IMR-90 (cell line): ENCODE measurements at regions not wholly inside any gene's neighbourhood (a gene's known extent, or its start where the extent isn't known, plus 50 kb on each side); places are given as distances from the start of the nearest gene placed in this dataset.

Experiments
- ATAC-seq: fragments of 200-7000 bp; cut with Tn5 transposase; 2 replicates; pipeline ENCODE4 v1.9.1; 2020; ENCODE audit warnings: low read depth, mild to moderate bottlenecking, moderate library complexity
- BruUV-seq: library from RNA; stranded (reverse); fragments of 400-500 nt; replicated peaks from 2 replicates; lab custom pipeline; 2021; lab: Mats Ljungman, UMichigan
- CTCF ChIA-PET: fragments of 300-600 bp; formaldehyde crosslinking; extraction: SDS; loops from one replicate; lab custom pipeline; 2021; ENCODE audit warnings: antibody characterized with exemption; lab: Yijun Ruan, JAX
- POLR2A ChIA-PET: fragments of 300-600 bp; sonication (Branson Sonifier 250); formaldehyde crosslinking; loops from one replicate; lab custom pipeline; 2022; ENCODE audit warnings: antibody characterized with exemption; ENCODE audit not compliant: unreplicated experiment; lab: Charles Lee
- DNase-seq: peaks from one replicate; pipeline ENCODE4 v3.0.0; 2013
- H2AFZ ChIP-seq: replicated peaks from 2 replicates; pipeline ENCODE3; 2013; ENCODE audit warnings: low read length, mild to moderate bottlenecking; ENCODE audit not compliant: poor library complexity
- H2AK5ac ChIP-seq: 2 replicates; pipeline ENCODE4 v1.6.1; 2013; ENCODE audit warnings: low read depth, low read length, inconsistent platforms
- H2AK9ac ChIP-seq: replicated peaks from 2 replicates; pipeline ENCODE3; 2013; ENCODE audit warnings: mild to moderate bottlenecking, low read depth, low read length, moderate library complexity; ENCODE audit not compliant: poor library complexity
- H2BK120ac ChIP-seq: 2 replicates; pipeline ENCODE4 v1.6.1; 2013; ENCODE audit warnings: low read depth, low read length, inconsistent platforms
- H2BK15ac ChIP-seq: 3 replicates; pipeline ENCODE4 v1.6.1; 2013; ENCODE audit warnings: low read depth, low read length, inconsistent platforms
- H2BK20ac ChIP-seq: 2 replicates; pipeline ENCODE4 v1.6.1; 2013; ENCODE audit warnings: low read depth, mild to moderate bottlenecking, inconsistent platforms, low read length, moderate library complexity
- H2BK5ac ChIP-seq: 2 replicates; pipeline ENCODE4 v1.6.1; 2013; ENCODE audit warnings: mild to moderate bottlenecking, low read depth, low read length, inconsistent platforms; ENCODE audit not compliant: poor library complexity, severe bottlenecking
- H3K14ac ChIP-seq: replicated peaks from 2 replicates; pipeline ENCODE4 v1.6.1; 2013; ENCODE audit warnings: low read depth, low read length, inconsistent platforms
- H3K18ac ChIP-seq: 2 replicates; pipeline ENCODE4 v1.6.1; 2013; ENCODE audit warnings: low read depth, low read length, control low read depth
- H3K23ac ChIP-seq: 2 replicates; pipeline ENCODE4 v1.6.1; 2013; ENCODE audit warnings: low read depth, low read length, inconsistent platforms
- H3K27ac ChIP-seq: 2 replicates; pipeline ENCODE4 v1.5.1; 2013; ENCODE audit warnings: mild to moderate bottlenecking, control low read depth, low read length; ENCODE audit not compliant: insufficient read depth
- H3K27me3 ChIP-seq: 2 replicates; pipeline ENCODE4 v1.6.1; 2013; ENCODE audit warnings: low read length; ENCODE audit not compliant: control insufficient read depth, insufficient read depth
- H3K36me3 ChIP-seq: 2 replicates; pipeline ENCODE4 v1.6.1; 2013; ENCODE audit warnings: low read length, mixed read lengths; ENCODE audit not compliant: control insufficient read depth, insufficient read depth
- H3K4ac ChIP-seq: 2 replicates; pipeline ENCODE4 v1.6.1; 2013; ENCODE audit warnings: low read depth, low read length, inconsistent platforms
- H3K4me1 ChIP-seq: 2 replicates; pipeline ENCODE4 v1.6.1; 2013; ENCODE audit warnings: low read length, mixed read lengths; ENCODE audit not compliant: control insufficient read depth, insufficient read depth
- H3K4me2 ChIP-seq: 2 replicates; pipeline ENCODE4 v1.6.1; 2013; ENCODE audit warnings: low read depth, mild to moderate bottlenecking, control low read depth, low read length, moderate library complexity
- H3K4me3 ChIP-seq: 2 replicates; pipeline ENCODE4 v1.5.1; 2013; ENCODE audit warnings: low read depth, mild to moderate bottlenecking, control low read depth, low read length, moderate library complexity; ENCODE audit not compliant: insufficient read depth
- H3K56ac ChIP-seq: 2 replicates; pipeline ENCODE4 v1.6.1; 2013; ENCODE audit warnings: low read length, inconsistent platforms; ENCODE audit not compliant: insufficient read depth; ENCODE audit errors: extremely low read depth
- H3K79me1 ChIP-seq, 2 experiments: 2 replicates each; pipeline ENCODE4 v1.6.1; 2013; ENCODE audit warnings: low read length in 2 of 2, inconsistent platforms in 1 of 2, low read depth in 1 of 2
- H3K9ac ChIP-seq: 2 replicates; pipeline ENCODE4 v1.6.1; 2013; ENCODE audit warnings: low read depth, low read length, control low read depth
- H3K9me1 ChIP-seq: 2 replicates; pipeline ENCODE4 v1.6.1; 2013; ENCODE audit warnings: low read length, inconsistent platforms; ENCODE audit not compliant: insufficient read depth
- H3K9me3 ChIP-seq: 2 replicates; pipeline ENCODE4 v1.6.1; 2013; ENCODE audit warnings: low read length; ENCODE audit not compliant: control insufficient read depth, insufficient read depth
- H4K20me1 ChIP-seq: 2 replicates; pipeline ENCODE4 v1.6.1; 2013; ENCODE audit warnings: low read length, inconsistent platforms; ENCODE audit not compliant: insufficient read depth
- H4K5ac ChIP-seq: 2 replicates; pipeline ENCODE4 v1.6.1; 2013; ENCODE audit warnings: mild to moderate bottlenecking, low read depth, low read length, control low read depth
- H4K8ac ChIP-seq, 2 experiments: 2 replicates each; pipeline ENCODE4 v1.6.1; 2013; ENCODE audit warnings: low read depth in 2 of 2, low read length in 2 of 2, control low read depth in 1 of 2, inconsistent platforms in 1 of 2
- H4K91ac ChIP-seq: 2 replicates; pipeline ENCODE4 v1.6.1; 2013; ENCODE audit warnings: low read depth, low read length, inconsistent platforms; ENCODE audit not compliant: insufficient read depth
- BHLHE40 ChIP-seq: fragments of 150-350 bp; IDR thresholded peaks from 2 replicates; pipeline ENCODE4 v1.6.1; 2016; ENCODE audit warnings: mild to moderate bottlenecking, low read depth, low read length
- CEBPB ChIP-seq: IDR thresholded peaks from 2 replicates; pipeline ENCODE4 v1.6.1; 2012; ENCODE audit warnings: low read depth, low read length, improper control_type of control experiment
- FOS ChIP-seq: fragments of 150-350 bp; IDR thresholded peaks from 2 replicates; pipeline ENCODE4 v1.6.1; 2016; ENCODE audit warnings: low read depth, low read length
- MAFK ChIP-seq: IDR thresholded peaks from 2 replicates; pipeline ENCODE4 v1.6.1; 2012; ENCODE audit warnings: low read depth, low read length, improper control_type of control experiment
- MXI1 ChIP-seq: IDR thresholded peaks from 2 replicates; pipeline ENCODE4 v1.6.1; 2012; ENCODE audit warnings: low read depth, mild to moderate bottlenecking, low read length, moderate library complexity, borderline replicate concordance
- POLR2A ChIP-seq: IDR thresholded peaks from 2 replicates; pipeline ENCODE4 v1.6.1; 2012; ENCODE audit warnings: mild to moderate bottlenecking, low read depth, low read length
- RAD21 ChIP-seq: IDR thresholded peaks from 2 replicates; pipeline ENCODE4 v1.6.1; 2012; ENCODE audit warnings: low read length, improper control_type of control experiment
- RFX5 ChIP-seq: IDR thresholded peaks from 2 replicates; pipeline ENCODE4 v1.8.0; 2012; ENCODE audit warnings: low read depth, mild to moderate bottlenecking, low read length, moderate library complexity
- SMC3 ChIP-seq: fragments of 150-350 bp; IDR thresholded peaks from 2 replicates; pipeline ENCODE4 v1.6.1; 2016; ENCODE audit warnings: low read depth, mild to moderate bottlenecking, antibody characterized with exemption, low read length, moderate library complexity
- WGBS, 2 experiments: methylation state at CpG; one replicate each; pipeline versions ENCODE4 v1.1.5 to v1.1.7; 2013; ENCODE audit warnings: missing lambda C conversion rate in 2 of 2; ENCODE audit not compliant: insufficient read length in 1 of 2; ENCODE audit errors: extremely low coverage in 2 of 2; 5-methylcytosine and 5-hydroxymethylcytosine counted together
- dilution Hi-C: fragments of 300-500 bp; cut with HindIII; formaldehyde crosslinking; loops from one replicate; pipeline ENCODE4 v1.14.3; 2018; ENCODE audit warnings: low sequenced_read_pairs; ENCODE audit not compliant: unreplicated experiment
- in situ Hi-C: fragments of 300-500 bp; cut with MboI; formaldehyde crosslinking; loops from 3 replicates; pipeline ENCODE4 v1.14.3; 2019; ENCODE audit warnings: low sequenced_read_pairs, inconsistent platforms, mixed read lengths
- intact Hi-C: fragments of 100-400 bp; cut with micrococcal nuclease; formaldehyde crosslinking; loops from 2 replicates; pipeline ENCODE4 v1.10.0; 2022
- TF ChIP-seq, protein P1 (sequence below): fragments of 150-350 bp; IDR thresholded peaks from 2 replicates; pipeline ENCODE4 v1.6.1; 2017; ENCODE audit warnings: mild to moderate bottlenecking, antibody characterized with exemption, low read length, low read depth
- TF ChIP-seq, protein P2 (sequence below): conservative IDR thresholded peaks from 2 replicates; pipeline ENCODE4 v1.5.1; 2012; ENCODE audit warnings: mild to moderate bottlenecking, low read depth, low read length, improper control_type of control experiment

- H2BK15ac ChIP-seq = no peak overlapping the region
- intact Hi-C loops (no loop called here), dilution Hi-C loops (no loop called here), in situ Hi-C loops (no loop called here)
- no peak overlapping the region for H3K27ac ChIP-seq
- H4K5ac ChIP-seq = no peak overlapping the region
- WGBS, 2 experiments = no CpG with 5 or more reads among the region's 3 CpGs
- H3K27me3 ChIP-seq = no peaks in the 10 kb centered on the region
- no peak overlapping the region for H3K9ac ChIP-seq
- H2BK5ac ChIP-seq = no peak overlapping the region
- peak overlapping the region; percentile 18; the same call in 1 of the 2 replicates for H3K4ac ChIP-seq
- H4K8ac ChIP-seq = peak overlapping the region in 1 of 2 experiments; percentile 60; a peak in 1 of 4 replicates
- H2BK20ac ChIP-seq = no peak overlapping the region
- no peak; the same call in 1 of the 2 replicates for ATAC-seq
- H3K23ac ChIP-seq = no peak overlapping the region
- no peak overlapping the region for H3K4me2 ChIP-seq
- no peaks in the 10 kb centered on the region for H3K9me3 ChIP-seq
- no peaks in the 10 kb centered on the region for H4K20me1 ChIP-seq
- H3K79me1 ChIP-seq = no peaks in the 10 kb centered on the region
- H2BK120ac ChIP-seq = no peak overlapping the region
- no peak overlapping the region for H3K18ac ChIP-seq
- no peaks in the 10 kb centered on the region; the same call in 1 of the 2 replicates for H3K4me1 ChIP-seq
- no peak for DNase-seq
- H3K36me3 ChIP-seq = no peaks in the 10 kb centered on the region
- BruUV-seq = no TSS peak
- no peaks in the 10 kb centered on the region for H3K9me1 ChIP-seq
- no peak overlapping the region for H2AK9ac ChIP-seq
- no peak overlapping the region for H4K91ac ChIP-seq
- ChIA-PET CTCF (no interaction called here), POLR2A (no interaction called here)
- peak overlapping the region; percentile 81 for H2AFZ ChIP-seq
- no peak overlapping the region for H3K56ac ChIP-seq
- H3K4me3 ChIP-seq = no peak overlapping the region
- no peak overlapping the region for H2AK5ac ChIP-seq
- TF ChIP-seq RAD21 = no peak
- no peak for TF ChIP-seq CEBPB
- TF ChIP-seq, protein P1, sequence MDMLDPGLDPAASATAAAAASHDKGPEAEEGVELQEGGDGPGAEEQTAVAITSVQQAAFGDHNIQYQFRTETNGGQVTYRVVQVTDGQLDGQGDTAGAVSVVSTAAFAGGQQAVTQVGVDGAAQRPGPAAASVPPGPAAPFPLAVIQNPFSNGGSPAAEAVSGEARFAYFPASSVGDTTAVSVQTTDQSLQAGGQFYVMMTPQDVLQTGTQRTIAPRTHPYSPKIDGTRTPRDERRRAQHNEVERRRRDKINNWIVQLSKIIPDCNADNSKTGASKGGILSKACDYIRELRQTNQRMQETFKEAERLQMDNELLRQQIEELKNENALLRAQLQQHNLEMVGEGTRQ = no peak
- no peak for TF ChIP-seq BHLHE40
- TF ChIP-seq, protein P2, sequence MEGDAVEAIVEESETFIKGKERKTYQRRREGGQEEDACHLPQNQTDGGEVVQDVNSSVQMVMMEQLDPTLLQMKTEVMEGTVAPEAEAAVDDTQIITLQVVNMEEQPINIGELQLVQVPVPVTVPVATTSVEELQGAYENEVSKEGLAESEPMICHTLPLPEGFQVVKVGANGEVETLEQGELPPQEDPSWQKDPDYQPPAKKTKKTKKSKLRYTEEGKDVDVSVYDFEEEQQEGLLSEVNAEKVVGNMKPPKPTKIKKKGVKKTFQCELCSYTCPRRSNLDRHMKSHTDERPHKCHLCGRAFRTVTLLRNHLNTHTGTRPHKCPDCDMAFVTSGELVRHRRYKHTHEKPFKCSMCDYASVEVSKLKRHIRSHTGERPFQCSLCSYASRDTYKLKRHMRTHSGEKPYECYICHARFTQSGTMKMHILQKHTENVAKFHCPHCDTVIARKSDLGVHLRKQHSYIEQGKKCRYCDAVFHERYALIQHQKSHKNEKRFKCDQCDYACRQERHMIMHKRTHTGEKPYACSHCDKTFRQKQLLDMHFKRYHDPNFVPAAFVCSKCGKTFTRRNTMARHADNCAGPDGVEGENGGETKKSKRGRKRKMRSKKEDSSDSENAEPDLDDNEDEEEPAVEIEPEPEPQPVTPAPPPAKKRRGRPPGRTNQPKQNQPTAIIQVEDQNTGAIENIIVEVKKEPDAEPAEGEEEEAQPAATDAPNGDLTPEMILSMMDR = no peak
- no peak for TF ChIP-seq POLR2A
- no peak for TF ChIP-seq RFX5
- no peak for TF ChIP-seq MAFK
- TF ChIP-seq FOS = no peak
- TF ChIP-seq MXI1 = no peak
- TF ChIP-seq SMC3 = no peak
- no peak overlapping the region for H3K14ac ChIP-seq
These were observed 175.2 kb downstream of the PAWR start for GRCh38 chr12:79515530-79515935.
